A549 (cell line): ENCODE measurements at regions not wholly inside any gene's neighbourhood (a gene's known extent, or its start where the extent isn't known, plus 50 kb on each side); places are given as distances from the start of the nearest gene placed in this dataset.
A peak's percentile ranks its signal among the peaks of the same experiment; 100 is the strongest.

Experiments used
- ATAC-seq, 2 experiments: fragments of 200-7000 bp in 1 of 2; fragments of >200 bp in 1 of 2; cut with Nextera tagmentation in 1 of 2; cut with Tn5 transposase in 1 of 2; 3 replicates each; pipeline versions ENCODE4 v1.8.0 to v1.9.1; 2018 to 2020; ENCODE audit warnings: mild to moderate bottlenecking in 1 of 2, moderate library complexity in 1 of 2
- CTCF ChIA-PET: fragments of 300-600 bp; sonication (Branson Sonifier 250); formaldehyde crosslinking; extraction: SDS; loops from one replicate; lab custom pipeline; 2021; ENCODE audit warnings: antibody characterized with exemption, inconsistent platforms; lab: Yijun Ruan, JAX
- POLR2A ChIA-PET: fragments of 350-600 bp; formaldehyde crosslinking; extraction: SDS; loops from one replicate; lab custom pipeline; 2021; ENCODE audit warnings: antibody characterized with exemption, inconsistent platforms; lab: Yijun Ruan, JAX
- DNase-seq, 2 experiments: peaks; one replicate each; pipeline versions ENCODE4 v3.0.0 to v3.0.0-alpha.2; 2011 to 2016; ENCODE audit warnings: low read depth in 1 of 2, low spot score in 1 of 2
- FAIRE-seq: peaks from 2 replicates; lab custom pipeline; 2011; peaks lifted over from hg19 to GRCh38; lab: Jason Lieb, UNC
- H3K27ac ChIP-seq, 2 experiments: fragments of >200 bp; sonication (Bioruptor Twin); formaldehyde crosslinking; 3 replicates each; pipeline ENCODE4 v1.5.1; 2016 to 2017
- H3K4me1 ChIP-seq: fragments of >200 bp; sonication (Bioruptor Twin); formaldehyde crosslinking; 3 replicates; pipeline ENCODE4 v1.6.1; 2016
- H3K4me2 ChIP-seq: fragments of >200 bp; sonication (Bioruptor Twin); formaldehyde crosslinking; 3 replicates; pipeline ENCODE4 v1.6.1; 2016
- H3K4me3 ChIP-seq: fragments of >200 bp; sonication (Bioruptor Twin); formaldehyde crosslinking; 3 replicates; pipeline ENCODE4 v1.5.1; 2016
- H3K9me3 ChIP-seq: fragments of >200 bp; sonication (Bioruptor Twin); formaldehyde crosslinking; 3 replicates; pipeline ENCODE4 v1.6.1; 2016
- E2F6 ChIP-seq: IDR thresholded peaks from 2 replicates; pipeline ENCODE4 v1.6.1; 2012; ENCODE audit warnings: low read depth, borderline replicate concordance
- EP300 ChIP-seq, 2 experiments: fragments of >200 bp; sonication (Bioruptor Twin); formaldehyde crosslinking; IDR thresholded peaks; 2 replicates in 1 of 2; 3 replicates in 1 of 2; pipeline ENCODE4 v1.6.1; 2016 to 2017
- ESRRA ChIP-seq: fragments of 150-350 bp; IDR thresholded peaks from 2 replicates; pipeline ENCODE4 v1.6.1; 2014; ENCODE audit warnings: mild to moderate bottlenecking, low read length, borderline replicate concordance
- FOSB ChIP-seq: fragments of 250-450 bp; sonication (Bioruptor Pico); IDR thresholded peaks from 2 replicates; pipeline ENCODE4 v1.5.0; 2020; ENCODE audit warnings: mild to moderate bottlenecking, moderate library complexity
- FOSL2 ChIP-seq, 2 experiments: fragments of 450-650 bp in 1 of 2; fragments of >200 bp in 1 of 2; sonication (Bioruptor Twin) in 1 of 2; formaldehyde crosslinking; IDR thresholded peaks; 2 replicates each; pipeline versions ENCODE4 v1.5.0 to v1.6.1; 2016 to 2020; ENCODE audit warnings: mild to moderate bottlenecking in 1 of 2, moderate library complexity in 1 of 2
- GATA3 ChIP-seq: IDR thresholded peaks from 2 replicates; pipeline ENCODE4 v1.6.1; 2012; ENCODE audit warnings: borderline replicate concordance
- HDAC2 ChIP-seq: fragments of 200-600 bp; sonication (generic); IDR thresholded peaks from 2 replicates; pipeline ENCODE4 v1.6.1; 2016
- JUNB ChIP-seq: fragments of >200 bp; sonication (Bioruptor Twin); formaldehyde crosslinking; IDR thresholded peaks from 2 replicates; pipeline ENCODE4 v1.6.1; 2016
- KDM1A ChIP-seq: fragments of 200-600 bp; sonication (generic); IDR thresholded peaks from 2 replicates; pipeline ENCODE4 v1.6.1; 2016; ENCODE audit warnings: low read depth, mild to moderate bottlenecking
- NPAS2 ChIP-seq: fragments of 250-450 bp; sonication (Bioruptor Pico); IDR thresholded peaks from 2 replicates; pipeline ENCODE4 v1.8.0; 2022; ENCODE audit warnings: mild to moderate bottlenecking, moderate library complexity, borderline replicate concordance
- POLR2A ChIP-seq: IDR thresholded peaks from 2 replicates; pipeline ENCODE4 v1.6.1; 2012; ENCODE audit warnings: mild to moderate bottlenecking, low read length
- TP53 ChIP-seq: fragments of 250-450 bp; sonication (Bioruptor Pico); IDR thresholded peaks from 2 replicates; pipeline ENCODE4 v1.5.0; 2021; ENCODE audit warnings: mild to moderate bottlenecking, moderate library complexity
- USF2 ChIP-seq: fragments of 450-650 bp; IDR thresholded peaks from 2 replicates; pipeline ENCODE4 v1.6.1; 2014; ENCODE audit warnings: antibody characterized with exemption
- ZFP36 ChIP-seq: fragments of 450-650 bp; IDR thresholded peaks from 2 replicates; pipeline ENCODE4 v1.6.1; 2014; ENCODE audit warnings: borderline replicate concordance; ENCODE audit not compliant: partially characterized antibody
- WGBS: methylation state at CpG from one replicate; pipeline ENCODE4 v1.1.6; 2017; ENCODE audit errors: missing lambda C conversion rate; 5-methylcytosine and 5-hydroxymethylcytosine counted together
- TF ChIP-seq, protein P1 (sequence below): IDR thresholded peaks from 2 replicates; pipeline ENCODE4 v1.6.1; 2012
- TF ChIP-seq, protein P2 (sequence below): fragments of >200 bp; sonication (Bioruptor Twin); formaldehyde crosslinking; IDR thresholded peaks from 3 replicates; pipeline ENCODE4 v1.6.1; 2016
- TF ChIP-seq, protein P3 (sequence below): IDR thresholded peaks from 2 replicates; pipeline ENCODE4 v1.6.1; 2012

GRCh38 chr10:78623578-78624215 lies 445.1 kb upstream of the ZMIZ1 start:
- DNase-seq (peak; percentile 62 to 79), FAIRE-seq (peak; percentile 63), ATAC-seq (peak; percentile 80 to 87)
- ChIA-PET CTCF (interaction anchor here (1.1 to 1.6 kb wide), 4 partner anchors 11 to 34 kb away, joined by 3 to 5 read pairs (median 4); no protein-coding TSS in a partner anchor), POLR2A (interaction anchor here (1.0 kb wide), 1 partner anchor 9 kb away, joined by 3 read pairs; no protein-coding TSS in a partner anchor)
- Histone ChIP-seq H3K27ac (peak overlapping the region; percentile 42 to 78; a peak in 5 of 6 replicates), H3K4me2 (peak overlapping the region; percentile 60), H3K4me1 (peaks cover 30% of the 10 kb centered on the region), H3K9me3 (no peaks in the 10 kb centered on the region), H3K4me3 (no peak overlapping the region)
- TF ChIP-seq, protein P1, sequence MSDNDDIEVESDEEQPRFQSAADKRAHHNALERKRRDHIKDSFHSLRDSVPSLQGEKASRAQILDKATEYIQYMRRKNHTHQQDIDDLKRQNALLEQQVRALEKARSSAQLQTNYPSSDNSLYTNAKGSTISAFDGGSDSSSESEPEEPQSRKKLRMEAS, result peak; percentile 57; the same call in 1 of the 2 replicates
- peak; percentile 50; the same call in 1 of the 2 replicates for TF ChIP-seq GATA3
- peak; percentile 75 for TF ChIP-seq JUNB
- no peak for TF ChIP-seq ESRRA
- TF ChIP-seq, protein P2, sequence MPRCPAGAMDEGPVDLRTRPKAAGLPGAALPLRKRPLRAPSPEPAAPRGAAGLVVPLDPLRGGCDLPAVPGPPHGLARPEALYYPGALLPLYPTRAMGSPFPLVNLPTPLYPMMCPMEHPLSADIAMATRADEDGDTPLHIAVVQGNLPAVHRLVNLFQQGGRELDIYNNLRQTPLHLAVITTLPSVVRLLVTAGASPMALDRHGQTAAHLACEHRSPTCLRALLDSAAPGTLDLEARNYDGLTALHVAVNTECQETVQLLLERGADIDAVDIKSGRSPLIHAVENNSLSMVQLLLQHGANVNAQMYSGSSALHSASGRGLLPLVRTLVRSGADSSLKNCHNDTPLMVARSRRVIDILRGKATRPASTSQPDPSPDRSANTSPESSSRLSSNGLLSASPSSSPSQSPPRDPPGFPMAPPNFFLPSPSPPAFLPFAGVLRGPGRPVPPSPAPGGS, result no peak
- peak; percentile 45; the same call in 1 of the 2 replicates for TF ChIP-seq FOSL2 (IDR thresholded peaks at IDR 0.05)
- TF ChIP-seq FOSL2 (CRISPR knock-in tag; IDR thresholded peaks at IDR 0.05), result peak; percentile 81
- TF ChIP-seq EP300 (IDR thresholded peaks at IDR 0.05), result 0 out of 5 replicates have a peak, but pooled peaks of 1 of the 2 experiments have one; percentile 16
- 2% methylated on average over 4 of the region's 4 CpGs for WGBS

- Histone ChIP-seq H3K27ac (peak overlapping the region; percentile 42 to 78; a peak in 5 of 6 replicates), H3K9me3 (no peaks in the 10 kb centered on the region), H3K4me1 (peaks cover 30% of the 10 kb centered on the region)
- CTCF ChIA-PET, result interaction anchor here (0.6 to 1.9 kb wide), 10 partner anchors 9 to 571 kb away, joined by 3 to 5 read pairs (median 4); no protein-coding TSS in a partner anchor
- ATAC-seq (no peak), DNase-seq (no peak)
- TF ChIP-seq HDAC2, result no peak
- TF ChIP-seq POLR2A, result no peak
- TF ChIP-seq NPAS2 (CRISPR knock-in tag), result no peak
- TF ChIP-seq E2F6, result no peak
- TF ChIP-seq JUNB, result no peak
- TF ChIP-seq, all 56 proteins: peak for 0
- WGBS, result 53% methylated on average over 2 of the region's 2 CpGs
- H3K4me2 ChIP-seq, result peak overlapping the region; percentile 60; the same call in 1 of the 3 replicates
- no peak for FAIRE-seq
- POLR2A ChIA-PET, result no interaction called here
- H3K4me3 ChIP-seq, result no peak overlapping the region
Observed at GRCh38 chr10:78624791-78625190, 444.0 kb upstream of the ZMIZ1 start.

- ChIA-PET CTCF (interaction anchor here (0.6 to 2.0 kb wide), 4 partner anchors 9 to 597 kb away, joined by 3 to 7 read pairs (median 3); partner anchors contain the start of gene POLR3A), POLR2A (no interaction called here)
- H3K27ac ChIP-seq, result 0 out of 6 replicates have a peak overlapping the region, but pooled peaks of 1 of the 2 experiments have one; percentile 15
- no peaks in the 10 kb centered on the region for H3K9me3 ChIP-seq
- ATAC-seq (no peak), DNase-seq (no peak), FAIRE-seq (no peak)
- peaks cover 28% of the 10 kb centered on the region for H3K4me1 ChIP-seq
- 87% methylated on average over 9 of the region's 10 CpGs for WGBS
- H3K4me2 ChIP-seq, result no peak overlapping the region
- no peak overlapping the region for H3K4me3 ChIP-seq
- TF ChIP-seq KDM1A, result no peak
- no peak for TF ChIP-seq ZFP36
Observed at GRCh38 chr10:78626471-78626870, 442.3 kb upstream of the ZMIZ1 start.

DNA sequence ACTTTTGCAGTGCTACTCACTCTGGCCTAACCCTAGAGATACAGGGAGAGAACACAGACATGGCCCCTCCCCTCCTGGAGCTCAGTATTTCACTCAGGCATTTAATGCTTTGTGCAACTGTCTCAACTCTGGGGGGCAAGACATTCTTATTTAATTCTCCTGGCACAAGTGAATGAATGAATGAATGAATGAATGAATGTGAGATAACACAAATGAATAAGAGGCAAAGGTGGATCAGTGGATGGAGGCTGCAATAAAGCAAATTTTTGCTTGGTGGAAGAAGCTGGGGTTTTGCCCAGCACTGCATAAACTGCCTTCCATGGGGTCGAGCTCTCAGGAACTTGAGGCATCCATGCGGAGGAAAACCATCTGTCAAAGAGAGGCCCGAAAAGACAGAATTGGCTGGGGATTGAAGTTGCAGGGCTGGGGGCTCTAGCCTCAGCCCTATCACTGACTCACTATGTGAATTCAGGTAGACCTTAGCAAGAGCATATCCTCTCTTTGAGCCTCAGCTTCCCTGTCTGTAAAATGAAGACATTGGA lies 441.4 kb upstream of the ZMIZ1 start:
- no peak for DNase-seq
- CTCF ChIA-PET, result interaction anchor here (0.6 to 2.0 kb wide), 6 partner anchors 8 to 923 kb away, joined by 3 to 7 read pairs (median 3); partner anchors contain the start of gene POLR3A
- 81% methylated on average over 3 of the region's 3 CpGs for WGBS
- POLR2A ChIA-PET, result no interaction called here
- H3K4me3 ChIP-seq, result no peak overlapping the region
- no peak for ATAC-seq
- FAIRE-seq, result no peak
- peaks cover 23% of the 10 kb centered on the region for H3K4me1 ChIP-seq
- no peak overlapping the region for H3K4me2 ChIP-seq
- H3K27ac ChIP-seq, result no peak overlapping the region
- TF ChIP-seq USF2 (no peak), FOSB (CRISPR knock-in tag) (no peak), TP53 (CRISPR knock-in tag) (no peak), HDAC2 (no peak)
- TF ChIP-seq, protein P3, sequence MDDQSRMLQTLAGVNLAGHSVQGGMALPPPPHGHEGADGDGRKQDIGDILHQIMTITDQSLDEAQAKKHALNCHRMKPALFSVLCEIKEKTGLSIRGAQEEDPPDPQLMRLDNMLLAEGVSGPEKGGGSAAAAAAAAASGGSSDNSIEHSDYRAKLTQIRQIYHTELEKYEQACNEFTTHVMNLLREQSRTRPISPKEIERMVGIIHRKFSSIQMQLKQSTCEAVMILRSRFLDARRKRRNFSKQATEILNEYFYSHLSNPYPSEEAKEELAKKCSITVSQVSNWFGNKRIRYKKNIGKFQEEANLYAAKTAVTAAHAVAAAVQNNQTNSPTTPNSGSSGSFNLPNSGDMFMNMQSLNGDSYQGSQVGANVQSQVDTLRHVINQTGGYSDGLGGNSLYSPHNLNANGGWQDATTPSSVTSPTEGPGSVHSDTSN, result no peak
- H3K9me3 ChIP-seq, result no peaks in the 10 kb centered on the region
